GM19025 (cell line): ENCODE measurements at regions not wholly inside any gene's neighbourhood (a gene's known extent, or its start where the extent isn't known, plus 50 kb on each side); places are given as distances from the start of the nearest gene placed in this dataset.

Source experiments
- ATAC-seq: cut with Tn5 transposase; IDR thresholded peaks from one replicate; pipeline ENCODE4 v1.9.1; 2021; ENCODE audit warnings: mild to moderate bottlenecking, low read depth, moderate library complexity; ENCODE audit not compliant: unreplicated experiment

- no peak for ATAC-seq
Observed at GRCh38 chr2:149832324-149832723, 244.7 kb upstream of the MMADHC start.

- no peak for ATAC-seq
Observed at GRCh38 chr2:149828520-149829210, 241.1 kb upstream of the MMADHC start.

GRCh38 chr2:149827585-149828126 lies 240.1 kb upstream of the MMADHC start:
- no peak for ATAC-seq

GRCh38 chr2:149826471-149827125 lies 239.0 kb upstream of the MMADHC start:
- no peak for ATAC-seq

GRCh38 chr2:149825473-149825872 lies 237.9 kb upstream of the MMADHC start:
- no peak for ATAC-seq

- no peak for ATAC-seq
Observed at GRCh38 chr2:149824136-149824535, 236.6 kb upstream of the MMADHC start.

- ATAC-seq: no peak
Observed at GRCh38 chr2:149819356-149819957, 231.9 kb upstream of the MMADHC start.

GRCh38 chr2:149816756-149817551 lies 229.4 kb upstream of the MMADHC start:
- ATAC-seq: no peak

- ATAC-seq: no peak
Observed at GRCh38 chr2:149815941-149816340, 228.4 kb upstream of the MMADHC start.

GRCh38 chr2:149814901-149815300 lies 227.3 kb upstream of the MMADHC start:
- no peak for ATAC-seq

- no peak for ATAC-seq
Observed at GRCh38 chr2:149814049-149814448, 226.5 kb upstream of the MMADHC start.

- ATAC-seq: no peak
Observed at GRCh38 chr2:149808556-149808955, 221.0 kb upstream of the MMADHC start.

- no peak for ATAC-seq
Observed at GRCh38 chr2:149806651-149807050, 219.1 kb upstream of the MMADHC start.

GRCh38 chr2:149800624-149801542 lies 213.3 kb upstream of the MMADHC start:
- no peak for ATAC-seq

GRCh38 chr2:149799013-149799705 lies 211.6 kb upstream of the MMADHC start:
- no peak for ATAC-seq

- ATAC-seq: no peak
Observed at GRCh38 chr2:149797030-149797429, 209.5 kb upstream of the MMADHC start.

GRCh38 chr2:149789549-149789948 lies 202.0 kb upstream of the MMADHC start:
- no peak for ATAC-seq

- ATAC-seq: no peak
Observed at GRCh38 chr2:149787206-149787605, 199.6 kb upstream of the MMADHC start.

- ATAC-seq: no peak
Observed at GRCh38 chr2:149783284-149783683, 195.7 kb upstream of the MMADHC start.
